Liver (tissue), 8 donors: ENCODE measurements at regions not wholly inside any gene's neighbourhood (a gene's known extent, or its start where the extent isn't known, plus 50 kb on each side); places are given as distances from the start of the nearest gene placed in this dataset.

ENCODE experiments used
- DNase-seq: peaks from one replicate; pipeline ENCODE4 v3.0.0-alpha.2; 2017; ENCODE audit warnings: low spot score
- H3K27ac ChIP-seq, 2 donors: one replicate each; pipeline ENCODE4 v1.7.0; 2013; ENCODE audit warnings: inconsistent platforms in 2 of 2, low read length in 2 of 2, control low read depth in 1 of 2, low read depth in 1 of 2, mild to moderate bottlenecking in 1 of 2
- H3K27me3 ChIP-seq, 4 donors: one replicate each; pipeline versions ENCODE4 v1.6.1 to v1.7.0; 2013; ENCODE audit warnings: low read length in 3 of 4, inconsistent platforms in 1 of 4, mild to moderate bottlenecking in 1 of 4, moderate library complexity in 1 of 4; ENCODE audit not compliant: control insufficient read depth in 4 of 4, insufficient read depth in 4 of 4
- H3K36me3 ChIP-seq, 4 donors: one replicate each; pipeline versions ENCODE4 v1.6.1 to v1.7.0; 2013; ENCODE audit warnings: low read length in 3 of 4, mild to moderate bottlenecking in 3 of 4, low read depth in 1 of 4, moderate library complexity in 1 of 4; ENCODE audit not compliant: control insufficient read depth in 4 of 4, insufficient read depth in 3 of 4
- H3K4me1 ChIP-seq, 4 donors: one replicate each; pipeline versions ENCODE4 v1.6.1 to v1.7.0; 2013; ENCODE audit warnings: low read length in 3 of 4, mild to moderate bottlenecking in 3 of 4, moderate library complexity in 1 of 4; ENCODE audit not compliant: control insufficient read depth in 4 of 4, insufficient read depth in 4 of 4
- H3K4me3 ChIP-seq, 3 donors: one replicate each; pipeline versions ENCODE4 v1.6.1 to v1.7.0; 2013; ENCODE audit warnings: low read length in 3 of 3, control low read depth in 1 of 3, low read depth in 1 of 3, mild to moderate bottlenecking in 1 of 3
- H3K9ac ChIP-seq, 2 donors: one replicate each; pipeline ENCODE4 v1.7.0; 2013; ENCODE audit warnings: low read length in 2 of 2, mild to moderate bottlenecking in 2 of 2, moderate library complexity in 2 of 2, control low read depth in 1 of 2, low read depth in 1 of 2
- H3K9me3 ChIP-seq, 4 donors: one replicate each; pipeline versions ENCODE4 v1.6.1 to v1.7.0; 2013; ENCODE audit warnings: low read length in 3 of 4; ENCODE audit not compliant: control insufficient read depth in 4 of 4
- CTCF ChIP-seq: fragments of 150-350 bp; IDR thresholded peaks from 2 replicates; pipeline ENCODE4 v1.5.1; 2017; ENCODE audit warnings: improper control_type of control experiment, low read depth, low read length; ENCODE audit not compliant: missing input control
- EGR1 ChIP-seq, 2 donors: IDR thresholded peaks; 2 replicates each; pipeline ENCODE4 v1.6.1; 2016 to 2018; ENCODE audit warnings: antibody characterized with exemption in 2 of 2, low read depth in 2 of 2
- FOXA1 ChIP-seq: IDR thresholded peaks from 2 replicates; pipeline ENCODE4 v1.6.1; 2016; ENCODE audit warnings: antibody characterized with exemption
- GABPA ChIP-seq, 2 donors: IDR thresholded peaks in 1 of 2; conservative IDR thresholded peaks in 1 of 2; 2 replicates each; pipeline ENCODE4 v1.6.1; 2016; ENCODE audit warnings: antibody characterized with exemption in 2 of 2, mild to moderate bottlenecking in 1 of 2, moderate library complexity in 1 of 2
- HNF4A ChIP-seq, 2 donors: conservative IDR thresholded peaks; 2 replicates each; pipeline ENCODE4 v1.6.1; 2016; ENCODE audit warnings: antibody characterized with exemption in 2 of 2, mild to moderate bottlenecking in 2 of 2
- HNF4G ChIP-seq: IDR thresholded peaks from 2 replicates; pipeline ENCODE4 v1.6.1; 2016; ENCODE audit warnings: antibody characterized with exemption
- JUND ChIP-seq, 2 donors: IDR thresholded peaks; 2 replicates each; pipeline ENCODE4 v1.6.1; 2016; ENCODE audit warnings: antibody characterized with exemption in 2 of 2
- MAX ChIP-seq: IDR thresholded peaks from 2 replicates; pipeline ENCODE4 v1.6.1; 2016; ENCODE audit warnings: antibody characterized with exemption
- NR2F2 ChIP-seq: IDR thresholded peaks from 2 replicates; pipeline ENCODE4 v1.6.1; 2016; ENCODE audit warnings: antibody characterized with exemption
- RAD21 ChIP-seq, 2 donors: IDR thresholded peaks; 2 replicates each; pipeline ENCODE4 v1.6.1; 2016; ENCODE audit warnings: antibody characterized with exemption in 2 of 2, mild to moderate bottlenecking in 2 of 2
- REST ChIP-seq: IDR thresholded peaks from 2 replicates; pipeline ENCODE4 v1.6.1; 2016; ENCODE audit warnings: antibody characterized with exemption, mild to moderate bottlenecking
- RXRA ChIP-seq, 2 donors: IDR thresholded peaks; 2 replicates each; pipeline ENCODE4 v1.6.1; 2017 to 2018; ENCODE audit warnings: antibody characterized with exemption in 2 of 2, mild to moderate bottlenecking in 1 of 2
- SP1 ChIP-seq: IDR thresholded peaks from 2 replicates; pipeline ENCODE4 v1.6.1; 2018; ENCODE audit warnings: antibody characterized with exemption, mild to moderate bottlenecking
- TAF1 ChIP-seq: conservative IDR thresholded peaks from 2 replicates; pipeline ENCODE4 v1.6.1; 2016; ENCODE audit warnings: antibody characterized with exemption, mild to moderate bottlenecking
- YY1 ChIP-seq: IDR thresholded peaks from 2 replicates; pipeline ENCODE4 v1.6.1; 2016; ENCODE audit warnings: antibody characterized with exemption, mild to moderate bottlenecking
- ZBTB33 ChIP-seq: IDR thresholded peaks from 2 replicates; pipeline ENCODE4 v1.6.1; 2016; ENCODE audit warnings: antibody characterized with exemption
- WGBS: extraction: QIAGEN DNeasy Blood & Tissue Kit; methylation state at CpG from one replicate; pipeline ENCODE4 v1.1.7; 2013; 5-methylcytosine and 5-hydroxymethylcytosine counted together
- donor health status: healthy.
- donor health status: healthy.
- donor health status: healthy.
- donor health status: healthy.
- donor health status: healthy.

GRCh38 chr10:62903828-62904227 lies 87.7 kb upstream of the EGR2 start:
- no peak for DNase-seq
- H3K27me3 ChIP-seq = peaks cover 0 to 6% (median 0%) of the 10 kb centered on the region in 4 donors
- no peak overlapping the region for H3K4me3 ChIP-seq
- no peaks in the 10 kb centered on the region for H3K9me3 ChIP-seq
- no peak overlapping the region for H3K27ac ChIP-seq
- no peak overlapping the region for H3K9ac ChIP-seq
- H3K4me1 ChIP-seq = no peaks in the 10 kb centered on the region
- no peaks in the 10 kb centered on the region for H3K36me3 ChIP-seq
- TF ChIP-seq ZBTB33 (no peak), HNF4A (conservative IDR thresholded peaks at IDR 0.05) (no peak), NR2F2 (no peak), RXRA (IDR thresholded peaks at IDR 0.05) (no peak), YY1 (no peak), FOXA1 (no peak), SP1 (no peak), EGR1 (IDR thresholded peaks at IDR 0.05; ENCODE audit: low read depth in 2 of 2) (no peak), JUND (IDR thresholded peaks at IDR 0.05) (no peak), MAX (no peak), TAF1 (no peak), GABPA (IDR thresholded peaks at IDR 0.05 in 1 of 2, conservative IDR thresholded peaks at IDR 0.05 in 1 of 2) (no peak), REST (no peak)
- WGBS = 40% methylated on average over 1 of the region's 1 CpG

GRCh38 chr10:62900829-62901571 lies 84.8 kb upstream of the EGR2 start:
- Histone ChIP-seq H3K27me3 (peaks cover 0 to 6% (median 0%) of the 10 kb centered on the region in 4 donors), H3K4me3 (no peak overlapping the region), H3K36me3 (no peaks in the 10 kb centered on the region), H3K9me3 (no peaks in the 10 kb centered on the region), H3K27ac (no peak overlapping the region), H3K9ac (no peak overlapping the region), H3K4me1 (no peaks in the 10 kb centered on the region)
- no peak for DNase-seq
- TF ChIP-seq SP1 (no peak), HNF4G (no peak), FOXA1 (no peak), EGR1 (IDR thresholded peaks at IDR 0.05; ENCODE audit: low read depth in 2 of 2) (no peak), NR2F2 (no peak), RAD21 (IDR thresholded peaks at IDR 0.05) (no peak), YY1 (no peak), CTCF (no peak), MAX (no peak), REST (no peak), HNF4A (conservative IDR thresholded peaks at IDR 0.05) (no peak)
- WGBS = 87% methylated on average over 4 of the region's 4 CpGs
